Retina (tissue), 1 donor: ENCODE measurements at regions not wholly inside any gene's neighbourhood (a gene's known extent, or its start where the extent isn't known, plus 50 kb on each side); places are given as distances from the start of the nearest gene placed in this dataset.
A peak's percentile ranks its signal among the peaks of the same experiment; 100 is the strongest.

ENCODE experiments used
- DNase-seq: peaks from one replicate; pipeline ENCODE4 v3.0.0-alpha.2; 2016

DNA sequence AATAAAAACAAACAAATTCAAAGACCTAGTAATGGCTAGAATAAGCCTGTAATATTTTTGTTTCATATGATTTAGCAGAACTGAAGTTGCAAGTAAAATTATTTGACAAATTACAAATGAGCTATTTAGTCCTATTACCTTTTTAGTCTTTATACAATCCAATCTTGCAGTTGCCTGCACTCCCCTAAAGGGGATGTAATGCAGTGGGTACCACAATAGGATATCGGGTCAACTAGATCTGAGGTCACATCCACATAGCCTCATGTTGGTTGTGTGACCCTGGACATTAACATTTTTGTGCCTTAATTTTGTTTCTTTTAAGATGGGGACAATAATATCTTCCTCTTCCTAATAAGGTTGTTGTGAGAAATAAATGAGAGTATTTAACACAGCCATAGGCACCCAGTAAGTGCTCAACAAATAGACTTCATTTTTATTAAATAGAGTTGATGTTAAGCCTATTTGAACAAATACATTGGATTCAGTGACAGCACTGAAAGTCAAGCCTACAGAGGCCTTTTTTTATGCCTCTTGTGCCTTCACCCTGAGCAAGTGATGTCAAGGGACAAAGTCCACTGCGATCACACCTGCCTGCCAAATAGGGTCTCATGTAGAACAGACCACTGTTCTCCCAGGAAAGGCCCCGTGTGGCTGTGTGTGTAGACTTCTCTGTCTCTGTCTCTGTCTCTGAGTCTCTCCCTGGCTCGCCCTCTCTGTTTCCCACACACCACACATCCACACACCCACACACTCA is 124.8 kb downstream of the EVX1 start:
- DNase-seq = no peak

DNA sequence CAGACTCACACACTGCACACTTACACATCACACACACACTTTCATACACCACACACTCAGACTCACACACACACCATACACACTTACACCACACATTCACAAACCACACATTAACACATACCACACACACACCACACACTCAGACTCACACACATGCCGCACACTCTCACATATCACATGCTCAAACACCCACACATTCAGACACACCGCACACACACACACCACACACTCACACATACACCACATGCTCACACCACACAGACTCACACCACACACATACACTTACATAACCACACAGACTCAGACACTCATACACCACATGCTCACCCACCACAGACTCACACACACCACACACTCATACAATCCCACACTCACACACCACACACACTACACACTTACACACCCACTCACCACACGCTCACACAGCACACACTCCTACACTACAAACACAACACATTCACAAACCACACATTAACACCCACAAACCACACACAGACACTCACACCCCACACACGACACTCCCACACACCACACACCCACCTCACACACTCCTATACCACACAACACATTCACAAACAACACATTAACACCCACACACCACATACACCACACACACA is 125.4 kb downstream of the EVX1 start:
- DNase-seq = no peak

DNA sequence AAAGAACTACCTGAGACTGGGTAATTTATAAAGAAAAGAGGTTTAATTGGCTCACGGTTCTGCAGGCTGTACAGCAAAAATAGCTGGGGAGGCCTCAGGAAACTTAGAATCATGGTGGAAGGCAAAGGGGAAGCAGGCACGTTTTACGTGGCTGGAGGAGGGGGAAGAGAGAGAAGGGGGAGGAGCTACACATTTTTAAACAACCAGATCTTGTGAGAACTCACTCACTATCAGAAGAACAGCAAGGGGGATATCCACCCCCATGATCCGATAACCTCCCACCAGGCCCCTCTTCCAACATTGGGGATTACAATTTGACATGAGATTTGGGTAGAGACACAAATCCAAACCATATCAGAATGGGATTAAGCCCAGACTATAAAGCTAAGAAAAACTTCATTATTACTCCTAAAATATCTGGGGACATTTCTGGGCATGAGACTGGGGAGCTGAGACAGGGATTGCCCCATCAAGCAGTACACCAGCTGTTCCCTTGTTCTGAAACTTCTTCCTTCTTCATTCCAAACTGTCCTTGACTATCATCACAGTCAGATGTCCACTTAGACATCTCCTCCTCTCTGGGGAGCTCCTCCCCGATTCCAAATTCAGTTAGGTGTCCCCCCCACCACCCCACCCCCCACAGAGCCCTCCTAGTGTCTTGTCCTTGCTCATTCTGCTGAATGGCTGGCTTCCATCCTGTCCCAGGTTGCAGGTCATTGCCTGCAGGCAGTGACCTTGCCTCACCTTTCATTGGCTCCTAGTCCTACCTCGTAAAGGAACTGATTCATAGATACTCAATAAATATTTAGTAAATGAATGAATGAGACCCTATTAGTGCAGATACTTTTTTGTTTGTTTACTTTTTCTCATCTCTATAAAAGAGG is 132.6 kb downstream of the EVX1 start:
- DNase-seq = no peak

DNA sequence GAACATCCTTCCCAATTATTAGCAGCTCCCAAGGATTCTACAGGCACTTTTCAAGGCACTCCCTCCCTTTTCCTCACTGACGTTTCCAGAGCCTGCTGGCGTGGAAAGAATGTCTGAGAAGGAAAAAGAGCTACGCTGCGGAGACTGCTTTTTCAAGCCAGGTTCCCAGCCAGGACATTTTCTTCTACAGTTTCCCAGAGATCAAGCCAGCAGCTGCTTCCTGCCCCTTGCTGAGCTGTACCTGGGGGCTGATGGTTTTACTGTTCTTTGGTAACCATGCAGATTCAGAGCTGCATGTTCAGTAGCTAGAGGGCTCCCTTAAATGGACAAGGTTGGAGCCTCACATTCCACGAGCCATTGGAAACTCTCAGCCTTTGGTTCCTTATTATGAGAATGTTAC is 133.4 kb downstream of the EVX1 start:
- DNase-seq = no peak

DNA sequence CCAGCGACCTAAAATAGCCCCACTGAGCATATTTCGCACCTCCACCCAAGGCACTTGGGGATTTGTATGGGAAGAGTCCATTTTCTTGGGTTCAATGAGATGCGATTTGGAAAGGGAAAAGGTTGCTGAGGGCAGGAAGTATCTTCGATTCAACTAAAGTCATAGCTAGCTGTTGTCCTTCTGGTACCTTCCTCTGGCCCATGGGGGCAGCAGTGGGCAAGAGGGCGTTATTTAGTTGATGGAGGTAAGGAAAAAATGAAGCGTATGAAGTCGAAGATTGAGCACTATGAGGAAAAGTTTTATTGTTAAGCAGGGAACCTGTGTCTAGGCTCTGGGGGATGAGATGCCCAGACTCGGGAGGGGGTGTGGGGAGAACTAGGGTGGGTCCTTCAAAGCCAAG is 135.4 kb downstream of the EVX1 start:
- no peak for DNase-seq

DNA sequence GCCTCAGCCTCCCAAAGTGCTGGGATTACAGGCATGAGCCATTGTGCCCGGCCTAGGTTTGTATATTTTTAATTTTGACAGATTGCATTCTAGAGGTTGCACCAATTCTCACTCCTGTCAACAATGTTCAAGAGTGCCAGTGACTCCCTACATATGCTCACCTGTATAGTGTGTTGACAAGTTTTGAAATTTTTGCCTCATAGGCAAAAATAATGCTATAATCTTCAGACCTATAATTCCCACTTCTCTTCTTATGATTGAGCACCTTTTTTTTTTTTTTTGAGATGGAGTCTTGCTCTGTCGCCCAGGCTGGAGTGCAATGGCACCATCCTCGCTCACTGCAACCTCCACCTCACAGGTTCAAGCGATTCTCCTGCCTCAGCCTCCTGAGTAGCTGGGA is 139.7 kb downstream of the EVX1 start:
- DNase-seq = no peak

DNA sequence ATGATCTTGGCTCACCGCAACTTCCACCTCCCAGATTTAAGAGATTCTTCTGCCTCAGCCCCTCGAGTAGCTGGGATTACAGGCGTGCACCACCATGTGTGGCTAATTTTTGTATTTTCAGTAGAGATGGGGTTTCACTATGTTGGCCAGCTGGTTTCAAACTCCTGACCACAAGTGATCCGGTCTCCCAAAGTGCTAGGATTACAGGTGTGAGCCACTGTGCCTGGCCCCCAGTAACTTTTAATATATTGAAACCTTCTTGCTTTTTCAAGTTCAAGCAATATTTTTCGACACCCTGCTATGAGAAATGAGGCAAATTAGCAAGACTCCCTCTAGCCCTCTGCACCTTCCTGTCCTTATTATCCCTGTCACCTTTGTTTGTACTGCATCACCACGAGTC is 144.0 kb downstream of the EVX1 start:
- DNase-seq = no peak

DNA sequence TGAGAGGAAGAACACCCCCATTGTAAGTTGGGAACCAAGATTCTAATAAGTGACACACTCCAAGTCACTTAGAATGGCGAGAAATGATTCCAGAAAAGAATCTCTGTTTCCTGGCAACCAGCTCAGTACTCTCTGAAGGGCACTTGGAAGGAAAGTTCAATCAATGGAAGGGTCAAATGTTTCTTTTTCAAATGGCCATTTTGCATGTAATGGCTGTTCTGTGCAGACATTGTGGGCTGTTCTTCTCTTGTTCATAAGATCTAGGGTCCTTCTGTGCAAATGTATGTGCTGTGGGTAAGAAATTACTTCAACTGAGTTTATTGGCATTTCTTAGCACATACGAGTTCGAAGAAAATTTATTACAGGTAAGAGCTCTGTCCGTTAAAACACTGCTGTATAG is 145.3 kb downstream of the EVX1 start:
- no peak for DNase-seq

DNA sequence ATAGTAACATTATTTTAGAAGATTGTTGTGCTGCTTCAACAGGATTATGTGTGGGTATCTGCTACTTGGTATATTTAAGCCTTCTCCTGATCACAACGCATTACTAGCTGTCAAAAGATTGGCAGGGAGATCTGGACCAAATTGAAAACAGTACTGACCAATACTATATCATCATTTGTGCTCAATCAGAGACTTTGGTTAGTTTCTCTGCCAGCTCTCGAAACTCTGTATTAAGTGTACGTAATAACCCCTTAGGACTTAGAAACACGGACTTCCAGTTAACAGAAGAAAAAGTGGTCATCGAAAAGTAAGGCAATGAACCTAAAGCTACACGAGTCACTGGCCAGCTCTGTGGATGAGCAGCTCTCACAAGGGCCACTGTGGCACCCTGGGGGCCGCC is 146.0 kb downstream of the EVX1 start:
- DNase-seq = no peak

DNA sequence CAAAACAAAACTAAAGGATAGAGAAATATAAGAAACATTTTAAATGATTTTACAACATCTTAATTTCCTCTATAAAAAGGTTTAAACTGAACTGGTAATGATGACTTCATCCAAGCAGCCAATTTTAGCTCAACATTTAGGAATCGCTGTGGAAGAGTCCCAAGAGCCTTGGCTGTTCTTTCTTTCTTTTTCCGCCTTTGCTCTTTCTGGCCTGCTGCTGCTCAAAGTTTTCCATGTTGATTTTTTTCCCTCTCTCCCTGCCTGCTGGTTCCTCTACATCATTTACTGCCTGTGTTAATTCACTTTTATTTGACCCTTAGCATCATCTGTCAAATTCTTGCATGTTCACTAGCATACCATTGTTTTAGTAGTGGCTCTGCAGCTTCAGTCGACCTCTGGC is 146.9 kb downstream of the EVX1 start:
- DNase-seq = no peak

DNA sequence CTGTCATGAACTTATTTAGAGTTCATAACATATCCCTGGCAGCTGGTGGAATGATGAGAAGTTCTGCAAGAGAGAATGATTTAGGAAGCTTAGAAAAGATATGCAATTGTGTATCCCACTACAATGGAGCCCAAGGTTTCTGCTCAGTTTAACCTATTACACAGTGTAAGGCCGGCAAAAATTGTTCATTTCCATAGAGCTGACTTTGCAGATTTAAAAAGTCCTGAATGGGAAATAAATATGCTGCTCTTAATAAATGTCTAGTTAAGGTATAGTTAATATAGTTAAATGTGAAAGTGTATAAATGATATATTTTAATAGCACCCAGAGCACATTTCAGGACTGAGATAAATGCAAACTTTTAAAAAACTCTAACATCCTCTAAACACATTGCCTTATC is 149.9 kb downstream of the EVX1 start:
- DNase-seq = no peak

DNA sequence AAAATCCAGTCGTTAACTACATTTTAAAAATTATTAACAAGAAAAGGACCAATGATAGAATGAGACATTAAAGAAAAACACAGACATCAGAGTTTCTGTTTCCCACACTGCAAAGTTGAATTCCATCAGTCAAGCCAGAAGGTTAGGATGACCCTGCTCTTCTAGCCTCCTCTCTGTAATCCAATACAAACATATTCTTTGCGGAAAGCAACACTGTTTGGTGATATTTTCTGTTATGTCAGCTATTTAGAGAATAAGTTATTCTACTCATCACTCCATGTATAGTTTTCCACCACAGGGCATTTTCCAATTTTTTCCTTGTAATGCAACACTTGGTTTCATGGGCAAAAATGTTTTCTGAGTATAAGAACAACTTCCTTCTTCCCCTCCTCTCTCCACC is 152.3 kb downstream of the EVX1 start:
- DNase-seq = no peak

DNA sequence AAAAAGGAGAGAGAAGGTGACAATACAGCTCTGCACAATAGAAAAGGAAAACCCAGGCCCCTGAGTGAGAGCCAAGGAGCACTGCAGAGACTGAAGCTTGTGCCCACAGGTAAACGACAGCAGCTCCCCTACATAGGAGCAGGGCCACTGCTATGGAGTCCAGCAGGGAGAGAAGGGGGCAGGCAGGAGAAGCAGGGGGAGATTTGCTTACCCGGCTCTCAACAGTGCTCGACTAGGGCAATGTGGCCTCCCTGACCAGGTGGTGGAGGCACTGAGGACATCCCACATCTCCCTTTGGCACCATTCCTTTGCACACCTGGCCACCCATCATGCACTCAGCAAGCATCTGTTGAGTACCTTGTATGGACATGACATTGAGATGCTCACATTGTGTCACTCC is 153.0 kb downstream of the EVX1 start:
- DNase-seq = no peak

DNA sequence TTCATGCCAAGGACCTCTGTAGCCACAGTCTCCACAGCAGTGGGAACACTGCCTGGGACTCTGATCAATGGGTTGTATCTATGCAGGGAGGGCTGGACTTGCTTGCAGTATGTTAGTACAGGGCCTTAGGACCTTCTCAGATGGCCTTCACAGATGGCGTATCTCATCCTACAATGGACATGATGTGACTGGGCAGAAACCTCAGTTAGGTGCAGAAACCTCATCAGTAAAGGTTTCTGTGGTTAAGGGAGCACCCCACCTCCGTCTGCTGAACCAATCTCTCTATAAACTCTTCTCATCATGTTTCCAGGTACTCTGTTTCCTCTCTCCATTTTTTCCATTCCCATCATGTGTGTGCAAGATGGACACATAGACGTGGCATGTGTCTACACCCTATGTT is 154.9 kb downstream of the EVX1 start:
- DNase-seq = no peak

DNA sequence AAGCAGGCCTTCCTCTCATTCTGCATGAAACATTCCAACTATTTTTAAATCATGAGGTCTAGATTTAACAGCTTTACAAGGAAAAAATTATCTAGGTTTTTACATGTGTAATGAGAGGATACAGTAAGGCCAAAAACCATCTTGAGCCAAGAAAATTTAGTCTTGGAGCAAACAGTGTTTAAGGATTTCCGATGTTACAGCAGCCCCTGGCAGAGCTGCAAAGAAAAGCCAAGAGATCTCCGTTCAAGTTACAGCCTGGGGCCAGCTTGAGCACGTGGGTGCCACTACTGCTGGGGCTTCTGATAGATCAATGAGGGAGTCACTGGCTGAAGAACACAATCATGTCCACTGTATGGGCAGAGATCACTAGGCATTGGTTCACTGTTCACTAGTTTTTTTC is 156.2 kb downstream of the EVX1 start:
- no peak for DNase-seq

DNA sequence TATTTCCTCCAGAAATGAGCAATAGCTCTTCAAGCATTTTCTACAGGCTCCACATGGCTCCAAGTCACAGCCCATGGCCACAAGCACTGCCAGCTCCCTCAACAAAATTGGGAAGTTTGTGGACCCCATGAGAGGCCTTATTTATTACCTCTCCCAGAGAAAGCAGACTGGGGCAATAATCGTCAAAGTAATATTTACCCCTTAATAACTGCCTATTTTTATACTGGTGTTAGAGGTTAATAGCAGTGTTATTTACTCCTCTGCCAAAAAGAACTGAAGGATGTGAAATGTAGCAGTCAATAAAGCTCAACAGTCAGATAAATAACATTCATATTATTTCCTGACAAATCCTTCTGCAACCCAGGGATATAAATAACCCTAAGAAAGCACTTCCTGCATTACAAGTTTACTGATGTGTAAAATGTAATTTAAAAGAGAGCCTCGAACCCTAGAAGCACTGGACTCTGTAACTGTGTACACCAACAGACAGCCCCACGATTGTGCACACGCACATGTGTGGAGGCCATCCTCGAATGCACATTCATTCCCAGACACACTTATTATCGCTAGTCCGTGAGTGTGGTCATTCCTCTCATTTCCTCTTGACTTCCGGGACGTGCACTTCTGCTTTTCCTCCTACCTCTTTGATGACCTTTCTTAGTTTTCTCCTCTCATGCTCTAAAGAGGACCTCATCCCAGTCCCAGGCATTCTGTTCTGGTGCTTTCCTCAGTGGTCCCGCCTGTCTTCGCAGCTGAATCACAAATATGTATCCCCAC is 157.4 kb downstream of the EVX1 start:
- no peak for DNase-seq

DNA sequence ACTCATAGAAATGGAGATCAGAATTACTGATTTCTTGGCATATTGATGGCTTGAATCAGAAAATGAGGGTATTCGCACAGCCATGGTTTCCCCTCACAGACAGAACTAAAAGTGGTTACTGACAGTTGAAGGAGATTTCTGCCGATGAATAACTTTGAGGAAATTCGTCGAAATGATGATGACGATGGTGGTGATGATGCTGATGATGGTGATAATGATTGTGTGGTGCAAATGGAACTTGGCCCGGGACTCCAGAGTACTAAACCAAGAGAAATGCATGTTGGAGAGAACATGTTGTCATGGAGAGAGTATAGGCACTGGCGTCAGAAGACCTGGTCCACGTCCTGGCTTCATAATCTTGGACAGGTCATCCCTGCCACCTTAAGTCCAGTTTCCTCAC is 163.2 kb downstream of the EVX1 start:
- DNase-seq = no peak

DNA sequence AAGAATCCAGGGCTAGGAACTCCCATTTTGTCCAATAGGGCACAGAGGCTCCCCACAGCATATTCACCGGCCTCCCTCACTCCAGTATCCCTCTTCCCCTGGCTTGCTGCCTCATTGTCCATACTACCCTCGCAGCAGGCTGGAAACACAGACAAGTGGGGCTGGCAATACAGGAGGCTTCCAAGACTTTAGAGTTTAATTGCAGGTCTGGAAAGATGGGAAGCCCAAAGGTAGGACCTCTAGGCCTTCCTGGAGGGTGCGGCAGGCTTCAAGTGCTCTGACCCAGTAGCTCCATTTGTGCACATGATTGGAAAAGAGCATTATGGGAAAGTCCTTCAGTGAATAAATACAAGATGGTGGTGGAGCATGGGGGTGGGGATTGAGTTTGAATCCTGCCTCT is 166.7 kb downstream of the EVX1 start:
- DNase-seq = no peak

DNA sequence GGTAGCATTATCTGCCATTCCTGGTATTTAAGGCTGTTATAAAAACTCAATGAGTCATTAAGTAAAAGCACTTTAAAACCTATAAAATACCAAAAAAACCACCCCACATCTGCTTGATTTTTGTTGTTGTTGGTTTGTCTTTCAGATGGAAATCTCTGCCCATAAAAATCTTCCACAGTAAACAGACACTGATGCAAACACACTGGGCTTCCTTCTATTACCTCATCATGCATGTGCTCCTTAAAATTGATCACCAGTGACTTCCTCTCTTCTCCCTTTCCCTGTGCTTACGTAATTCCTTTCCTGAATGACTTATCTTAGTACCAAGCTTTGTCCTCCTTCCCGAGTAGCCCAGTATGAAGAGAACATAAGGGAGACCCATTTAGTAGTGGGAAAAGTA is 167.2 kb downstream of the EVX1 start:
- no peak for DNase-seq

DNA sequence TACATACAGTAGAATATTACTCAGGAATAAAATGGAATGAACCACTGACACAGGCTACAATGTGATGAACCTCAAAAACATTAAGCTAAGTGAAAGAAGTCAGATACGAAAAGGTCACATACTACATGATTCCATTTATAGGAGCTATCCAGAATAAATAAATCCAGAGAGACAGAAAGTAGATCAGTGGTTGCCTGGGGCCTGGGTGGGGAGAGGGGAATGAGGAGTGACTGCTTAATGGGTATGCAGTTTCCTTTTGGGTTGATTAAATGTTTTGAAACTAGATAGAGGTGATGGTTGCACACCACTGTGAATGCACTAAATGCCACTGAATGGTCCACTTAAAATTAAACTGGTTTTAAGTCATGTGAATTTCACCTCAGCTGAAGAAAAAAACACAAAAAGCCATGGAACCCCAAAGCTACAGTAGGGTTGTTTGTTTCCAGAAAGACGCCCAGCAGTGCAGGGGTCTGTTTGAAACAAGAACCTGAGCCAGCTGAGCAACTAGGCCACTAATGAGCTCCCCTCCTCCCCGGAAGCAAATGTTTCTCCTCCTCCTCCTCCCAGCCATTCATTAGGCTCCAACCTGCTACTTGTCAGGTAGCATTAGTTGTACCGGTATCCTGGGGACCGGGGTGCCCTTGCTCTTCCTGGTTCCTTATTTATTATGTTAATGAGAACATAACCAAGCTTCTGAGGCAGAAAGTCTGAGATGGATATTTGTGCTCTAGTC is 168.4 kb downstream of the EVX1 start:
- peak; percentile 10 for DNase-seq

DNA sequence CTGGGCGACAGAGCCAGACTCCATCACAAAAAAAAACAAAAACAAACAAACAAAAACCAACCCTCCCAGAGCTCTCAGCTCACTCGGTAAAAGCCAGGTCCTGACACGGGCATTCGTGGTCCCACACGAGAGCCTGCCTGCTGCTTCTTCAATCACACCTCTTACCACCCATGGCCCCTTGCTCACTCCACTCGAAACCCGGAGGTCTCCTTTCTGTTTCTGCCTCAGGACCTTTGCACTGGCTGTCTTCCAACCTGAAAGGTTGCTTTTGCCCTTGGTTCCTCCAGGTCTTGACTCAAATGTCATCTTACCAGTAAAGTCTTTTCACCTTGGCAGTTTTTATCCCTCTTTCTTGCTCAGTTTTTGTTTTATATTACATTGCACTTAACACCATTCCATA is 169.6 kb downstream of the EVX1 start:
- DNase-seq = no peak

DNA sequence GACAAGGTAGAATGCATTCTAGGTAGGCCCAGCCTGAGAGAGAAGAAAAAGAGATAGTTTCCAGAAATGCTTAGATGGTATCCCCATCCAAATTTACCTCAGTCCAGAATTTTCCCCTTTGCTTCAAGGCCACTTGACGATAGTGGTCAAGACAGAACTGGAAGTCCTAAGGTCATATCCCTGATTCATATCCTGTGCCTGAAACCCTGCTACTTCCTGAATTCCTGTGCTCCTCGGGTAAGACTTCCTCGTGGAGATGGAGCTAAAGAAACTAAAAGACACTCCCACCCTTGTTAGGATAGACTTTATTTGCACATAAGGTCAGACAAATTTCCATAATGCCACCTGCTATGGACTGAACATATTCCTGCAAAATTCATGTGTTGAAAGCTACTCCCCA is 175.9 kb downstream of the EVX1 start:
- DNase-seq = no peak
